ENCODE measurements at regions not wholly inside any gene's neighbourhood (a gene's known extent, or its start where the extent isn't known, plus 50 kb on each side); places are given as distances from the start of the nearest gene placed in this dataset.

DNA sequence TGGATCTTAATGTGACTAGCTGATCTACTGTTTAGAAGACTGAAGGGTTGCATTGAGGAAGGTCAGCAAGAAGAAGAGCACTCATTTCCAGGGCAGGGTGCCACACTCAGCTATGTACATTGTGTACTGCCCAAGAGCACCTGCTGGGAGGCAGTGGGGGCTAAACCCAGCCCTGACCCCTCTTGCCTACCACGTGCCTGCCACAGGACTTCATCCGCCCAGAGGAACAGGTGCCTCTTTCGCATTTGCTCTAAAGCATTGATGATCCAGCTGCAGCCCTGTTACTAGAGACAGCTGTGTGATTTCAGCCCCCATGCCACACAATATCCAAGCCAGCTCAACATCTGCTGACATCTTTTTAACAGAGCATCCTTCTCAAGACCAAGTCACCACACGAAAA, 341.8 kb downstream of the LMX1A start:
- TF ChIP-seq POLR2A (IDR thresholded peaks at IDR 0.05): no peak
- TF ChIP-seq CTCF (IDR thresholded peaks at IDR 0.05): no peak
